Renal pelvis (tissue), 1 donor: ENCODE measurements at regions not wholly inside any gene's neighbourhood (a gene's known extent, or its start where the extent isn't known, plus 50 kb on each side); places are given as distances from the start of the nearest gene placed in this dataset.
A peak's percentile ranks its signal among the peaks of the same experiment; 100 is the strongest.
"Not testable (repeated sequence)": the region's sequence is repeated elsewhere in the genome, so short reads cannot be mapped to it uniquely, and the experiment has no call there.

Source experiments
- DNase-seq: peaks from one replicate; pipeline ENCODE4 v3.0.0-alpha.2; 2013

- DNase-seq = no peak
Observed at GRCh38 chr13:110809871-110810486, 96.5 kb downstream of the ING1 start.

- DNase-seq = no peak
Observed at GRCh38 chr13:110811008-110811720, 97.7 kb downstream of the ING1 start.

- DNase-seq = no peak
Observed at GRCh38 chr13:110811771-110812120, 98.2 kb downstream of the ING1 start.

GRCh38 chr13:110812121-110812868 is 98.8 kb downstream of the ING1 start:
- DNase-seq = peak; percentile 39

- DNase-seq = no peak
Observed at GRCh38 chr13:110812869-110813645, 99.6 kb downstream of the ING1 start.

- no peak for DNase-seq
Observed at GRCh38 chr13:110813646-110814624, 100.4 kb downstream of the ING1 start.

GRCh38 chr13:110815471-110816204 is 99.2 kb downstream of the ANKRD10 start:
- no peak for DNase-seq

GRCh38 chr13:110816500-110816899 is 98.4 kb downstream of the ANKRD10 start:
- DNase-seq = no peak

- no peak for DNase-seq
Observed at GRCh38 chr13:110817143-110817542, 97.7 kb downstream of the ANKRD10 start.

GRCh38 chr13:110818747-110819146 is 96.1 kb downstream of the ANKRD10 start:
- DNase-seq = no peak

GRCh38 chr13:110819203-110820014 is 95.5 kb downstream of the ANKRD10 start:
- peak; percentile 74 for DNase-seq

- DNase-seq = no peak
Observed at GRCh38 chr13:110820322-110820721, 94.5 kb downstream of the ANKRD10 start.

GRCh38 chr13:110821837-110822668 is 92.8 kb downstream of the ANKRD10 start:
- not testable (repeated sequence) for DNase-seq

GRCh38 chr13:110822669-110822945 is 92.3 kb downstream of the ANKRD10 start:
- DNase-seq = no peak

GRCh38 chr13:110824702-110825300 is 90.1 kb downstream of the ANKRD10 start:
- DNase-seq = no peak

GRCh38 chr13:110825516-110825915 is 89.4 kb downstream of the ANKRD10 start:
- DNase-seq = no peak

GRCh38 chr13:110826101-110826500 is 88.8 kb downstream of the ANKRD10 start:
- DNase-seq = no peak
